ENCODE measurements at regions not wholly inside any gene's neighbourhood (a gene's known extent, or its start where the extent isn't known, plus 50 kb on each side); places are given as distances from the start of the nearest gene placed in this dataset.

DNA sequence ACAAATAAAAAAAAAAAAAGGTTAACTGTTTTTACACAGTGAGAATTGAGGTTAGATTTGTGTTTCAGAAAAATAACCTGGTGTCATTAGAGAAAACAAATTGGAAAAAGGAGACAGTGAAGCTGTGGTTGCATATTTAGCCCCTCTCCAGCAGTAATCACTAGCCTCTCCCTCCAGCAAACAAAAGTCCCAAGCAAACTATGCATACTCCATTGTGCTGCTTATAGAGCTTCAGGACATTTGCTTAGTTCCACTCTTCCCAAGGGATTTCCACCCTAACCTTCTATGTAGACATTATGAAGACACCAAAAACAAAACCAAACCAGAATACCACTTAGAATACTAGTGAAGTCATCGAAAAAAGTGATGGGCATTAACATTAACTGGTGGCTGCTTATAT is 534.2 kb upstream of the CDH2 start:
- WGBS (ENCODE audit: insufficient coverage): no CpG with 5 or more reads among the region's 1 CpG
- Mint-ChIP-seq H3K9me3 (ENCODE audit: insufficient read depth) (peaks cover 2% of the 10 kb centered on the region), H3K4me1 (no peaks in the 10 kb centered on the region), H3K27ac (no peak overlapping the region), H3K27me3 (no peaks in the 10 kb centered on the region), H3K4me3 (no peak overlapping the region)
- no peak for ATAC-seq (ENCODE audit: low read depth)
- Histone ChIP-seq H3K9ac (ENCODE audit: low read length) (no peak overlapping the region), H3K27me3 (replicated peaks in 1 of 4; ENCODE audit: control extremely low read depth in 1 of 4, control insufficient read depth in 3 of 4, insufficient read depth in 4 of 4, low read length in 3 of 4) (no peaks in the 10 kb centered on the region), H3K4me1 (ENCODE audit: control insufficient read depth in 2 of 2, insufficient read depth in 2 of 2, low read length in 2 of 2) (no peaks in the 10 kb centered on the region), H3K36me3 (replicated peaks in 1 of 2; ENCODE audit: control extremely low read depth in 1 of 2, control insufficient read depth in 1 of 2, extremely low read depth in 1 of 2, insufficient read depth in 2 of 2, low read length in 1 of 2) (no peaks in the 10 kb centered on the region), H3K79me2 (ENCODE audit: control insufficient read depth, insufficient read depth, low read length) (no peaks in the 10 kb centered on the region), H4K20me1 (ENCODE audit: control insufficient read depth, insufficient read depth, low read length, poor library complexity, severe bottlenecking) (no peaks in the 10 kb centered on the region), H3K9me3 (ENCODE audit: control extremely low read depth in 1 of 3, control insufficient read depth in 2 of 3, insufficient read depth in 1 of 3, low read length in 2 of 3) (peaks cover 0 to 1% (median 0%) of the 10 kb centered on the region in 3 donors), H2AFZ (ENCODE audit: insufficient read depth, low read depth, low read length, poor library complexity, severe bottlenecking) (no peak overlapping the region), H3K27ac (ENCODE audit: low read length in 2 of 2) (no peak overlapping the region), H3K4me3 (ENCODE audit: control extremely low read depth in 1 of 5, extremely low read depth in 1 of 5, insufficient read depth in 1 of 5, low read depth in 2 of 5, low read length in 4 of 5) (no peak overlapping the region), H3K4me2 (replicated peaks; ENCODE audit: low read depth, low read length, poor library complexity, severe bottlenecking) (no peak overlapping the region)
- TF ChIP-seq, protein P1, sequence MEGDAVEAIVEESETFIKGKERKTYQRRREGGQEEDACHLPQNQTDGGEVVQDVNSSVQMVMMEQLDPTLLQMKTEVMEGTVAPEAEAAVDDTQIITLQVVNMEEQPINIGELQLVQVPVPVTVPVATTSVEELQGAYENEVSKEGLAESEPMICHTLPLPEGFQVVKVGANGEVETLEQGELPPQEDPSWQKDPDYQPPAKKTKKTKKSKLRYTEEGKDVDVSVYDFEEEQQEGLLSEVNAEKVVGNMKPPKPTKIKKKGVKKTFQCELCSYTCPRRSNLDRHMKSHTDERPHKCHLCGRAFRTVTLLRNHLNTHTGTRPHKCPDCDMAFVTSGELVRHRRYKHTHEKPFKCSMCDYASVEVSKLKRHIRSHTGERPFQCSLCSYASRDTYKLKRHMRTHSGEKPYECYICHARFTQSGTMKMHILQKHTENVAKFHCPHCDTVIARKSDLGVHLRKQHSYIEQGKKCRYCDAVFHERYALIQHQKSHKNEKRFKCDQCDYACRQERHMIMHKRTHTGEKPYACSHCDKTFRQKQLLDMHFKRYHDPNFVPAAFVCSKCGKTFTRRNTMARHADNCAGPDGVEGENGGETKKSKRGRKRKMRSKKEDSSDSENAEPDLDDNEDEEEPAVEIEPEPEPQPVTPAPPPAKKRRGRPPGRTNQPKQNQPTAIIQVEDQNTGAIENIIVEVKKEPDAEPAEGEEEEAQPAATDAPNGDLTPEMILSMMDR (IDR thresholded peaks at IDR 0.05): no peak
- no peak for TF ChIP-seq EZH2 (IDR thresholded peaks at IDR 0.05; ENCODE audit: borderline replicate concordance, insufficient read depth, low read depth, low read length, poor library complexity, severe bottlenecking)
- no peak for DNase-seq
- intact Hi-C loops (cut with micrococcal nuclease): no loop called here
- POLR2A ChIA-PET: no interaction called here
- CTCF ChIA-PET: no interaction called here

DNA sequence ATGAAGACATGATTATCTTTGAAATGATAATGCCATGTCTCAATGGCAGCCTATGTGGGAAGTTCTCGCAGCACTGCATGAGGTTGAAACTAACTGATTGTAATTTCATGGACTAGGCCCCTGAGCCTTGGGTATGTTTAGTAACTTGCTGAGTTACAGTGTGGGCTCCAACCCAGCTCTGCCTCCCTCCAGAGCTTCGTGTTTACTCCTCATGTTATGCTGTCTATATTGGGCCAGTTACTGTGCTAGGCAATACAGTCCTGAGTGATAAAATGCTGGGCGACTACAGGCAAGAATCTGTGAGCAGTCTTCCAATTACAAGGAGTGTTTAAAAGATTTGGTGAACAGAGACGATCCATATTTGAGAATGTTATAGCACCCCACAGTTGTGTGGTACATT is 530.1 kb upstream of the CDH2 start:
- H3K79me2 ChIP-seq (ENCODE audit: control insufficient read depth, insufficient read depth, low read length): no peaks in the 10 kb centered on the region
- peaks cover 2% of the 10 kb centered on the region for H3K9me3 Mint-ChIP-seq (ENCODE audit: insufficient read depth)
- POLR2A ChIA-PET: no interaction called here
- H3K27ac ChIP-seq (ENCODE audit: low read length in 2 of 2): no peak overlapping the region
- TF ChIP-seq, protein P1 (IDR thresholded peaks at IDR 0.05): no peak
- TF ChIP-seq EZH2 (IDR thresholded peaks at IDR 0.05; ENCODE audit: borderline replicate concordance, insufficient read depth, low read depth, low read length, poor library complexity, severe bottlenecking): no peak
- no peaks in the 10 kb centered on the region for H3K27me3 ChIP-seq (replicated peaks in 1 of 4; ENCODE audit: control extremely low read depth in 1 of 4, control insufficient read depth in 3 of 4, insufficient read depth in 4 of 4, low read length in 3 of 4)
- intact Hi-C loops (cut with micrococcal nuclease): no loop called here
- WGBS (ENCODE audit: insufficient coverage): 83% methylated on average over 3 of the region's 4 CpGs
- H3K4me3 ChIP-seq (ENCODE audit: control extremely low read depth in 1 of 5, extremely low read depth in 1 of 5, insufficient read depth in 1 of 5, low read depth in 2 of 5, low read length in 4 of 5): no peak overlapping the region
- no peaks in the 10 kb centered on the region for H3K4me1 Mint-ChIP-seq
- no peak for ATAC-seq (ENCODE audit: low read depth)
- no peaks in the 10 kb centered on the region for H3K4me1 ChIP-seq (ENCODE audit: control insufficient read depth in 2 of 2, insufficient read depth in 2 of 2, low read length in 2 of 2)
- DNase-seq: no peak
- H3K4me2 ChIP-seq (replicated peaks; ENCODE audit: low read depth, low read length, poor library complexity, severe bottlenecking): no peak overlapping the region
- no peaks in the 10 kb centered on the region for H3K27me3 Mint-ChIP-seq
- no peaks in the 10 kb centered on the region for H4K20me1 ChIP-seq (ENCODE audit: control insufficient read depth, insufficient read depth, low read length, poor library complexity, severe bottlenecking)
- no peak overlapping the region for H3K4me3 Mint-ChIP-seq
- no peak overlapping the region for H3K27ac Mint-ChIP-seq
- H2AFZ ChIP-seq (ENCODE audit: insufficient read depth, low read depth, low read length, poor library complexity, severe bottlenecking): no peak overlapping the region
- CTCF ChIA-PET: no interaction called here
- H3K36me3 ChIP-seq (replicated peaks in 1 of 2; ENCODE audit: control extremely low read depth in 1 of 2, control insufficient read depth in 1 of 2, extremely low read depth in 1 of 2, insufficient read depth in 2 of 2, low read length in 1 of 2): no peaks in the 10 kb centered on the region
- peaks cover 0 to 1% (median 0%) of the 10 kb centered on the region in 3 donors for H3K9me3 ChIP-seq (ENCODE audit: control extremely low read depth in 1 of 3, control insufficient read depth in 2 of 3, insufficient read depth in 1 of 3, low read length in 2 of 3)
- H3K9ac ChIP-seq (ENCODE audit: low read length): no peak overlapping the region

Data from B cell (primary cell).